SU-DHL-6 (cell line): ENCODE measurements at regions not wholly inside any gene's neighbourhood (a gene's known extent, or its start where the extent isn't known, plus 50 kb on each side); places are given as distances from the start of the nearest gene placed in this dataset.
"Not testable (repeated sequence)": the region's sequence is repeated elsewhere in the genome, so short reads cannot be mapped to it uniquely, and the experiment has no call there.

Experiments used
- EZH2phosphoT487 ChIP-seq: fragments of 200-600 bp; sonication (generic), shearing (Covaris generic); conservative IDR thresholded peaks from 2 replicates; pipeline ENCODE4 v1.6.1; 2018; ENCODE audit warnings: mild to moderate bottlenecking, antibody characterized with exemption, low read length, moderate library complexity, mixed read lengths
- TF ChIP-seq, protein P1 (sequence below): fragments of 200-600 bp; sonication (generic); IDR thresholded peaks from one replicate; pipeline ENCODE4 v1.5.1; 2017; ENCODE audit warnings: antibody characterized with exemption, mild to moderate bottlenecking, low read length, moderate library complexity; ENCODE audit not compliant: insufficient read depth, poor library complexity, severe bottlenecking

GRCh38 chr16:15247971-15248370 lies 130.1 kb downstream of the NPIPA5 start:
- not testable (repeated sequence) for TF ChIP-seq EZH2phosphoT487
- TF ChIP-seq, protein P1, sequence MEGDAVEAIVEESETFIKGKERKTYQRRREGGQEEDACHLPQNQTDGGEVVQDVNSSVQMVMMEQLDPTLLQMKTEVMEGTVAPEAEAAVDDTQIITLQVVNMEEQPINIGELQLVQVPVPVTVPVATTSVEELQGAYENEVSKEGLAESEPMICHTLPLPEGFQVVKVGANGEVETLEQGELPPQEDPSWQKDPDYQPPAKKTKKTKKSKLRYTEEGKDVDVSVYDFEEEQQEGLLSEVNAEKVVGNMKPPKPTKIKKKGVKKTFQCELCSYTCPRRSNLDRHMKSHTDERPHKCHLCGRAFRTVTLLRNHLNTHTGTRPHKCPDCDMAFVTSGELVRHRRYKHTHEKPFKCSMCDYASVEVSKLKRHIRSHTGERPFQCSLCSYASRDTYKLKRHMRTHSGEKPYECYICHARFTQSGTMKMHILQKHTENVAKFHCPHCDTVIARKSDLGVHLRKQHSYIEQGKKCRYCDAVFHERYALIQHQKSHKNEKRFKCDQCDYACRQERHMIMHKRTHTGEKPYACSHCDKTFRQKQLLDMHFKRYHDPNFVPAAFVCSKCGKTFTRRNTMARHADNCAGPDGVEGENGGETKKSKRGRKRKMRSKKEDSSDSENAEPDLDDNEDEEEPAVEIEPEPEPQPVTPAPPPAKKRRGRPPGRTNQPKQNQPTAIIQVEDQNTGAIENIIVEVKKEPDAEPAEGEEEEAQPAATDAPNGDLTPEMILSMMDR = not testable (repeated sequence)
